OCI-LY7 (cell line): ENCODE measurements at regions not wholly inside any gene's neighbourhood (a gene's known extent, or its start where the extent isn't known, plus 50 kb on each side); places are given as distances from the start of the nearest gene placed in this dataset.

Source experiments
- CTCF ChIP-seq: fragments of 200-600 bp; sonication (generic); conservative IDR thresholded peaks from 2 replicates; pipeline ENCODE4 v1.5.1; 2014; ENCODE audit warnings: mild to moderate bottlenecking, antibody characterized with exemption, low read length, moderate library complexity, mixed read lengths
- EZH2phosphoT487 ChIP-seq: fragments of 200-600 bp; sonication (generic); IDR thresholded peaks from 2 replicates; pipeline ENCODE4 v1.6.1; 2018; ENCODE audit warnings: low read depth, borderline replicate concordance, mild to moderate bottlenecking, mixed run types, antibody characterized with exemption, low read length, moderate library complexity, mixed read lengths

GRCh38 chr6:140817176-140817575, 1315.5 kb upstream of the GJE1 start:
- TF ChIP-seq CTCF, result no peak
- no peak for TF ChIP-seq EZH2phosphoT487
